Choroid plexus epithelial cell (primary cell): ENCODE measurements at regions not wholly inside any gene's neighbourhood (a gene's known extent, or its start where the extent isn't known, plus 50 kb on each side); places are given as distances from the start of the nearest gene placed in this dataset.
A peak's percentile ranks its signal among the peaks of the same experiment; 100 is the strongest.

ENCODE experiments used
- DNase-seq: peaks from one replicate; pipeline ENCODE4 v3.0.0-alpha.2; 2010; ENCODE audit warnings: low read depth
- H3K4me3 ChIP-seq: 2 replicates; pipeline ENCODE4 v1.5.1; 2011; ENCODE audit warnings: low read depth, mild to moderate bottlenecking, control low read depth, low read length, moderate library complexity
- CTCF ChIP-seq: conservative IDR thresholded peaks from 2 replicates; pipeline ENCODE4 v1.5.1; 2011; ENCODE audit warnings: low read depth, mild to moderate bottlenecking, control low read depth, inconsistent platforms, low read length, moderate library complexity

- no peak for DNase-seq
- TF ChIP-seq CTCF: no peak
- H3K4me3 ChIP-seq: no peak overlapping the region
Measured at GRCh38 chr20:7505835-7506221, 434.4 kb downstream of the HAO1 start.

- DNase-seq: no peak
- no peak for TF ChIP-seq CTCF
- H3K4me3 ChIP-seq: no peak overlapping the region
Measured at GRCh38 chr20:7516621-7517111, 423.6 kb downstream of the HAO1 start.

GRCh38 chr20:7520361-7520760 lies 419.9 kb downstream of the HAO1 start:
- no peak overlapping the region for H3K4me3 ChIP-seq
- DNase-seq: no peak
- TF ChIP-seq CTCF: no peak

DNA sequence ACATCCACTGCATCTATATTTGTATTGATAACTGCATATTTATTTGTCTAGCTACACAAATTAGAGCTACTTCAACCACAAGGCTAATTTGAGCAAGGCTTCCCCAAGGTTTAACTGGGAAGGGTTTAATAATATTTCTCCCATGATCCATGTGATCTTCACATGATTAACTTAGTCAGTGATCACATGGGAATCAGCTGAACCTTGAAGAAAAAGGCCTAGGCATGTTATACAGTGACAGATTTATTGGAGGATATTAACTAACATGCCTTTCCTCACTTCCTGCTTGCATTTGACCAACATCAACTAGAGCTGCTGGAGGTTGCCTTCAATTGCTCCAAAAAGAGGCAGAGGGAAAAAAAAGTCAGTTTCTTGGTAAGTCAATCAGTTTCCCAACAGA lies 417.0 kb downstream of the HAO1 start:
- DNase-seq: no peak
- no peak for TF ChIP-seq CTCF
- H3K4me3 ChIP-seq: no peak overlapping the region

- DNase-seq: no peak
- no peak for TF ChIP-seq CTCF
- H3K4me3 ChIP-seq: no peak overlapping the region
Measured at GRCh38 chr20:7540018-7540417, 400.2 kb downstream of the HAO1 start.

- H3K4me3 ChIP-seq: no peak overlapping the region
- DNase-seq: peak; percentile 17
- TF ChIP-seq CTCF: no peak
Measured at GRCh38 chr20:7540923-7541322, 399.3 kb downstream of the HAO1 start.

DNA sequence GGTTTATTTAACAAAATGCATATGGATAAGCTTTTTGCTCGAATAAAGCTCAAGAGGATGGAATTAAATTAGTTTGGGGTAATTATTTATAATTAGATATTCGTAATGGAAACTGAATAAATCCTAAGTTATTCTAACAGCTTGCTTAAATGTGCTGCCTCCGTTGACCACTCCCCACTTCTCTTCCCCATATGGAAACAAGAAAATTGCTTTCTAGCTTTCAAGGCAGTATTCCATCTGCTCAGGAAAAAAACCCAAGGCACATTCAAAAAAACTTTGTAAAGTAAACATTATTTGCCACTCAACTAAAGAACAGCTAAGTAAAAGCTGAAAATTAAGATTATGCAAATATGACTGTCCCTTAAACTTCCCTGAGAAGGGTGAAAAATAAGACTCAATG lies 369.2 kb downstream of the HAO1 start:
- no peak for TF ChIP-seq CTCF
- H3K4me3 ChIP-seq: no peak overlapping the region
- no peak for DNase-seq
